Raji (cell line): ENCODE measurements at regions not wholly inside any gene's neighbourhood (a gene's known extent, or its start where the extent isn't known, plus 50 kb on each side); places are given as distances from the start of the nearest gene placed in this dataset.

Experiments
- POLR2A ChIP-seq: IDR thresholded peaks from 2 replicates; pipeline ENCODE4 v1.6.1; 2011; ENCODE audit warnings: low read depth, low read length, control low read depth; ENCODE audit not compliant: insufficient read depth

- no peak for TF ChIP-seq POLR2A
Observed at GRCh38 chr2:8614646-8615045, 67.2 kb upstream of the ID2 start.

GRCh38 chr2:8615252-8615575, 66.6 kb upstream of the ID2 start:
- no peak for TF ChIP-seq POLR2A

GRCh38 chr2:8615576-8616281, 66.1 kb upstream of the ID2 start:
- no peak for TF ChIP-seq POLR2A

GRCh38 chr2:8617048-8617447, 64.8 kb upstream of the ID2 start:
- no peak for TF ChIP-seq POLR2A

- no peak for TF ChIP-seq POLR2A
Observed at GRCh38 chr2:8617590-8617989, 64.3 kb upstream of the ID2 start.

GRCh38 chr2:8619071-8619470, 62.8 kb upstream of the ID2 start:
- TF ChIP-seq POLR2A, result no peak

GRCh38 chr2:8620611-8621382, 61.1 kb upstream of the ID2 start:
- TF ChIP-seq POLR2A, result no peak

- TF ChIP-seq POLR2A, result no peak
Observed at GRCh38 chr2:8622199-8622911, 59.5 kb upstream of the ID2 start.

GRCh38 chr2:8622924-8623465, 58.9 kb upstream of the ID2 start:
- no peak for TF ChIP-seq POLR2A

- no peak for TF ChIP-seq POLR2A
Observed at GRCh38 chr2:8623576-8623957, 58.3 kb upstream of the ID2 start.

GRCh38 chr2:8623958-8624591, 57.8 kb upstream of the ID2 start:
- no peak for TF ChIP-seq POLR2A

GRCh38 chr2:8624855-8625398, 56.9 kb upstream of the ID2 start:
- TF ChIP-seq POLR2A, result no peak

GRCh38 chr2:8625399-8626300, 56.2 kb upstream of the ID2 start:
- TF ChIP-seq POLR2A, result no peak

GRCh38 chr2:8626572-8626971, 55.3 kb upstream of the ID2 start:
- no peak for TF ChIP-seq POLR2A
